ENCODE measurements at regions not wholly inside any gene's neighbourhood (a gene's known extent, or its start where the extent isn't known, plus 50 kb on each side); places are given as distances from the start of the nearest gene placed in this dataset.

GRCh38 chr3:193129607-193130006, 111.4 kb upstream of the PLAAT1 start:
- no peak for TF ChIP-seq CTCF (IDR thresholded peaks at IDR 0.05)
- no peak overlapping the region for H3K27ac Mint-ChIP-seq (ENCODE audit: unreplicated experiment)
- H3K9me3 Mint-ChIP-seq (ENCODE audit: unreplicated experiment): no peaks in the 10 kb centered on the region
- H3K4me3 Mint-ChIP-seq (ENCODE audit: unreplicated experiment): no peak overlapping the region
- H3K4me1 Mint-ChIP-seq (ENCODE audit: unreplicated experiment): peaks cover 10% of the 10 kb centered on the region
- H3K27me3 Mint-ChIP-seq (ENCODE audit: unreplicated experiment): peaks cover 11% of the 10 kb centered on the region
- no peak for DNase-seq (ENCODE audit: extremely low spot score, unreplicated experiment)
- H3K36me3 Mint-ChIP-seq (ENCODE audit: unreplicated experiment): no peaks in the 10 kb centered on the region

GRCh38 chr3:193130576-193130975, 110.4 kb upstream of the PLAAT1 start:
- no peak for DNase-seq (ENCODE audit: extremely low spot score, unreplicated experiment)
- H3K9me3 Mint-ChIP-seq (ENCODE audit: unreplicated experiment): no peaks in the 10 kb centered on the region
- H3K27ac Mint-ChIP-seq (ENCODE audit: unreplicated experiment): no peak overlapping the region
- H3K4me1 Mint-ChIP-seq (ENCODE audit: unreplicated experiment): peaks cover 10% of the 10 kb centered on the region
- no peak for TF ChIP-seq CTCF (IDR thresholded peaks at IDR 0.05)
- H3K4me3 Mint-ChIP-seq (ENCODE audit: unreplicated experiment): no peak overlapping the region
- H3K27me3 Mint-ChIP-seq (ENCODE audit: unreplicated experiment): peaks cover 11% of the 10 kb centered on the region
- no peaks in the 10 kb centered on the region for H3K36me3 Mint-ChIP-seq (ENCODE audit: unreplicated experiment)

- no peak for DNase-seq (ENCODE audit: extremely low spot score, unreplicated experiment)
- Mint-ChIP-seq H3K9me3 (ENCODE audit: unreplicated experiment) (no peaks in the 10 kb centered on the region), H3K27ac (ENCODE audit: unreplicated experiment) (no peak overlapping the region), H3K27me3 (ENCODE audit: unreplicated experiment) (peaks cover 2% of the 10 kb centered on the region), H3K4me3 (ENCODE audit: unreplicated experiment) (no peak overlapping the region), H3K4me1 (ENCODE audit: unreplicated experiment) (peaks cover 10% of the 10 kb centered on the region), H3K36me3 (ENCODE audit: unreplicated experiment) (no peaks in the 10 kb centered on the region)
- TF ChIP-seq CTCF (IDR thresholded peaks at IDR 0.05): no peak
Measured at GRCh38 chr3:193132241-193132640, 108.8 kb upstream of the PLAAT1 start.

GRCh38 chr3:193132964-193133363, 108.1 kb upstream of the PLAAT1 start:
- Mint-ChIP-seq H3K27me3 (ENCODE audit: unreplicated experiment) (peaks cover 2% of the 10 kb centered on the region), H3K27ac (ENCODE audit: unreplicated experiment) (no peak overlapping the region), H3K9me3 (ENCODE audit: unreplicated experiment) (no peaks in the 10 kb centered on the region), H3K4me3 (ENCODE audit: unreplicated experiment) (no peak overlapping the region), H3K36me3 (ENCODE audit: unreplicated experiment) (no peaks in the 10 kb centered on the region), H3K4me1 (ENCODE audit: unreplicated experiment) (peaks cover 10% of the 10 kb centered on the region)
- no peak for DNase-seq (ENCODE audit: extremely low spot score, unreplicated experiment)
- TF ChIP-seq CTCF (IDR thresholded peaks at IDR 0.05): no peak

- Mint-ChIP-seq H3K9me3 (ENCODE audit: unreplicated experiment) (no peaks in the 10 kb centered on the region), H3K4me1 (ENCODE audit: unreplicated experiment) (peaks cover 10% of the 10 kb centered on the region), H3K36me3 (ENCODE audit: unreplicated experiment) (no peaks in the 10 kb centered on the region), H3K27me3 (ENCODE audit: unreplicated experiment) (peaks cover 2% of the 10 kb centered on the region), H3K4me3 (ENCODE audit: unreplicated experiment) (no peak overlapping the region), H3K27ac (ENCODE audit: unreplicated experiment) (no peak overlapping the region)
- TF ChIP-seq CTCF (IDR thresholded peaks at IDR 0.05): no peak
- DNase-seq (ENCODE audit: extremely low spot score, unreplicated experiment): no peak
Measured at GRCh38 chr3:193134856-193135255, 106.2 kb upstream of the PLAAT1 start.

All from osteocyte (in vitro differentiated cells).